Panc1 (cell line): ENCODE measurements at regions not wholly inside any gene's neighbourhood (a gene's known extent, or its start where the extent isn't known, plus 50 kb on each side); places are given as distances from the start of the nearest gene placed in this dataset.

Experiments
- ATAC-seq: fragments of 200-7000 bp; cut with Tn5 transposase; 2 replicates; pipeline ENCODE4 v1.9.1; 2020; ENCODE audit warnings: mild to moderate bottlenecking, moderate library complexity
- BruUV-seq: library from RNA; stranded (reverse); fragments of 400-500 nt; replicated peaks from 2 replicates; lab custom pipeline; 2021; lab: Mats Ljungman, UMichigan
- CTCF ChIA-PET: fragments of 300-600 bp; sonication (Branson Sonifier 250); formaldehyde crosslinking; loops from one replicate; lab custom pipeline; 2022; ENCODE audit warnings: antibody characterized with exemption; lab: Charles Lee
- POLR2A ChIA-PET: fragments of 300-600 bp; sonication (Branson Sonifier 250); formaldehyde crosslinking; loops from one replicate; lab custom pipeline; 2022; ENCODE audit warnings: antibody characterized with exemption; lab: Charles Lee
- DNase-seq: peaks from one replicate; pipeline ENCODE4 v3.0.0-alpha.2; 2010; ENCODE audit warnings: low read depth, low spot score
- H3K27ac ChIP-seq: 2 replicates; pipeline ENCODE4 v1.5.1; 2011; ENCODE audit warnings: mild to moderate bottlenecking, low read length, inconsistent platforms
- H3K27me3 ChIP-seq: fragments of 200-500 bp; sonication (Bioruptor generic); 2 replicates; pipeline ENCODE4 v1.6.0; 2014; ENCODE audit warnings: low read length, inconsistent platforms; ENCODE audit not compliant: control insufficient read depth, insufficient read depth
- H3K36me3 ChIP-seq: fragments of 200-500 bp; sonication (Bioruptor generic); 2 replicates; pipeline ENCODE4 v1.5.1; 2014; ENCODE audit warnings: inconsistent platforms, mild to moderate bottlenecking, low read length, moderate library complexity; ENCODE audit not compliant: control insufficient read depth, insufficient read depth
- H3K4me1 ChIP-seq: 2 replicates; pipeline ENCODE4 v1.5.1; 2011; ENCODE audit warnings: inconsistent platforms, mild to moderate bottlenecking, low read length, moderate library complexity; ENCODE audit not compliant: control insufficient read depth, insufficient read depth
- H3K4me3 ChIP-seq, 2 experiments: 2 replicates each; pipeline ENCODE4 v1.5.1; 2011 to 2012; ENCODE audit warnings: low read depth in 2 of 2, low read length in 2 of 2, mild to moderate bottlenecking in 2 of 2, inconsistent platforms in 1 of 2, moderate library complexity in 1 of 2
- H3K9me3 ChIP-seq: fragments of 200-500 bp; sonication (Bioruptor generic); 2 replicates; pipeline ENCODE4 v1.5.1; 2014; ENCODE audit warnings: low read depth, mild to moderate bottlenecking, inconsistent platforms, low read length, moderate library complexity; ENCODE audit not compliant: control insufficient read depth, insufficient read depth
- POLR2AphosphoS5 ChIP-seq: IDR thresholded peaks from 2 replicates; pipeline ENCODE4 v1.6.1; 2012; ENCODE audit warnings: mild to moderate bottlenecking, low read depth, low read length, moderate library complexity
- SIN3A ChIP-seq: IDR thresholded peaks from 2 replicates; pipeline ENCODE4 v1.6.1; 2012; ENCODE audit warnings: low read depth, mild to moderate bottlenecking, low read length, moderate library complexity, borderline replicate concordance; ENCODE audit not compliant: insufficient read depth
- TCF7L2 ChIP-seq: IDR thresholded peaks from 2 replicates; pipeline ENCODE4 v1.6.1; 2011; ENCODE audit warnings: mild to moderate bottlenecking, low read depth, low read length, inconsistent platforms
- in situ Hi-C: cut with HindIII; loops from 2 replicates; pipeline ENCODE4 v1.10.0; 2016; ENCODE audit warnings: low sequenced_read_pairs, low pct_unique_long_range_greater_than_20kb
- intact Hi-C: fragments of 100-400 bp; cut with micrococcal nuclease; formaldehyde crosslinking; loops from one replicate; pipeline ENCODE4 v1.10.0; 2022; ENCODE audit not compliant: unreplicated experiment
- TF ChIP-seq, protein P1 (sequence below), 2 experiments: IDR thresholded peaks; 2 replicates each; pipeline ENCODE4 v1.6.1; 2011 to 2012; ENCODE audit warnings: low read depth in 2 of 2, control low read depth in 1 of 2, low read length in 1 of 2, mild to moderate bottlenecking in 1 of 2, moderate library complexity in 1 of 2; ENCODE audit not compliant: insufficient read depth in 1 of 2
- TF ChIP-seq, protein P2 (sequence below): fragments of 450-650 bp; IDR thresholded peaks from 2 replicates; pipeline ENCODE4 v1.5.1; 2017; ENCODE audit warnings: mild to moderate bottlenecking

DNA sequence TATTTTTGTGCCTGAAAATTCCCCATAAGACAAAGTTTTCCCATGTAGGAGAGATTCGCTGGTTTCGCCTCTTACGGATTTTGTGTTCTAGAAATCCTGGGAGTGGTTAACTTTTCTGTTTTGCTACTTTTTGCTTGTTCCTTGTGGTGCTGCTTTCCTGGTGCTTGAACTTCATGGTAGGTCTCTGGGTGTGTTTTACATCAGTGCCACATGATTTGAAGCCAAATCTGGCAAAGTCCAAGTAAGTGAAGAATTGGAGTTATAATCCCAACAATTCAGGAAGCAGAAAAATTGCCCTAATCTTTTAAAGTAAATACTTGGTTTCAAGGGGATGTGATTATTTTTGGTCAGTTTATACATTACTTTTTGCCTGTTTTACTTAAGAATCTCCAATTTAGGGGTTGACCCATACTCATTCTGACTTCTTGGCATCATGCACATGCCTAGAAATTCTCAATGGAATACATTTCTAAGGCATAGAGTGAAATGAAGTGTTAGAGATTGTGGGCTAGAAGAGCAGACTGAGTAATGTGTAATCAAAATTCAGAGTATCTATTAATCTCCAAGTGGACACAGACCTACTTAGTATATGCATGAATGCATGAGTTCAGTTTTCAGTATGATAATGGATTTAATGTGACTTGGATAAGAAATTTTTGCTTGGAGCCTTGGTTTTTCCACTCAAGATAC is 189.7 kb downstream of the CSNK1G3 start:
- ChIA-PET CTCF (no interaction called here), POLR2A (no interaction called here)
- Histone ChIP-seq H3K4me1 (no peaks in the 10 kb centered on the region), H3K27me3 (no peaks in the 10 kb centered on the region), H3K36me3 (no peaks in the 10 kb centered on the region), H3K9me3 (peaks cover 22% of the 10 kb centered on the region), H3K27ac (peak overlapping the region; percentile 49; the same call in 1 of the 2 replicates), H3K4me3 (no peak overlapping the region)
- DNase-seq, result no peak
- in situ Hi-C loops (no loop called here), intact Hi-C loops (no loop called here)
- BruUV-seq, result no TSS peak
- no peak for TF ChIP-seq TCF7L2
- TF ChIP-seq, protein P1, sequence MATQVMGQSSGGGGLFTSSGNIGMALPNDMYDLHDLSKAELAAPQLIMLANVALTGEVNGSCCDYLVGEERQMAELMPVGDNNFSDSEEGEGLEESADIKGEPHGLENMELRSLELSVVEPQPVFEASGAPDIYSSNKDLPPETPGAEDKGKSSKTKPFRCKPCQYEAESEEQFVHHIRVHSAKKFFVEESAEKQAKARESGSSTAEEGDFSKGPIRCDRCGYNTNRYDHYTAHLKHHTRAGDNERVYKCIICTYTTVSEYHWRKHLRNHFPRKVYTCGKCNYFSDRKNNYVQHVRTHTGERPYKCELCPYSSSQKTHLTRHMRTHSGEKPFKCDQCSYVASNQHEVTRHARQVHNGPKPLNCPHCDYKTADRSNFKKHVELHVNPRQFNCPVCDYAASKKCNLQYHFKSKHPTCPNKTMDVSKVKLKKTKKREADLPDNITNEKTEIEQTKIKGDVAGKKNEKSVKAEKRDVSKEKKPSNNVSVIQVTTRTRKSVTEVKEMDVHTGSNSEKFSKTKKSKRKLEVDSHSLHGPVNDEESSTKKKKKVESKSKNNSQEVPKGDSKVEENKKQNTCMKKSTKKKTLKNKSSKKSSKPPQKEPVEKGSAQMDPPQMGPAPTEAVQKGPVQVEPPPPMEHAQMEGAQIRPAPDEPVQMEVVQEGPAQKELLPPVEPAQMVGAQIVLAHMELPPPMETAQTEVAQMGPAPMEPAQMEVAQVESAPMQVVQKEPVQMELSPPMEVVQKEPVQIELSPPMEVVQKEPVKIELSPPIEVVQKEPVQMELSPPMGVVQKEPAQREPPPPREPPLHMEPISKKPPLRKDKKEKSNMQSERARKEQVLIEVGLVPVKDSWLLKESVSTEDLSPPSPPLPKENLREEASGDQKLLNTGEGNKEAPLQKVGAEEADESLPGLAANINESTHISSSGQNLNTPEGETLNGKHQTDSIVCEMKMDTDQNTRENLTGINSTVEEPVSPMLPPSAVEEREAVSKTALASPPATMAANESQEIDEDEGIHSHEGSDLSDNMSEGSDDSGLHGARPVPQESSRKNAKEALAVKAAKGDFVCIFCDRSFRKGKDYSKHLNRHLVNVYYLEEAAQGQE (IDR thresholded peaks at IDR 0.05; ENCODE audit: insufficient read depth in 1 of 2, low read depth in 2 of 2, low read length in 1 of 2), result no peak
- TF ChIP-seq SIN3A, result no peak
- TF ChIP-seq, protein P2, sequence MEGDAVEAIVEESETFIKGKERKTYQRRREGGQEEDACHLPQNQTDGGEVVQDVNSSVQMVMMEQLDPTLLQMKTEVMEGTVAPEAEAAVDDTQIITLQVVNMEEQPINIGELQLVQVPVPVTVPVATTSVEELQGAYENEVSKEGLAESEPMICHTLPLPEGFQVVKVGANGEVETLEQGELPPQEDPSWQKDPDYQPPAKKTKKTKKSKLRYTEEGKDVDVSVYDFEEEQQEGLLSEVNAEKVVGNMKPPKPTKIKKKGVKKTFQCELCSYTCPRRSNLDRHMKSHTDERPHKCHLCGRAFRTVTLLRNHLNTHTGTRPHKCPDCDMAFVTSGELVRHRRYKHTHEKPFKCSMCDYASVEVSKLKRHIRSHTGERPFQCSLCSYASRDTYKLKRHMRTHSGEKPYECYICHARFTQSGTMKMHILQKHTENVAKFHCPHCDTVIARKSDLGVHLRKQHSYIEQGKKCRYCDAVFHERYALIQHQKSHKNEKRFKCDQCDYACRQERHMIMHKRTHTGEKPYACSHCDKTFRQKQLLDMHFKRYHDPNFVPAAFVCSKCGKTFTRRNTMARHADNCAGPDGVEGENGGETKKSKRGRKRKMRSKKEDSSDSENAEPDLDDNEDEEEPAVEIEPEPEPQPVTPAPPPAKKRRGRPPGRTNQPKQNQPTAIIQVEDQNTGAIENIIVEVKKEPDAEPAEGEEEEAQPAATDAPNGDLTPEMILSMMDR, result no peak
- TF ChIP-seq POLR2AphosphoS5, result no peak
- no peak for ATAC-seq

DNA sequence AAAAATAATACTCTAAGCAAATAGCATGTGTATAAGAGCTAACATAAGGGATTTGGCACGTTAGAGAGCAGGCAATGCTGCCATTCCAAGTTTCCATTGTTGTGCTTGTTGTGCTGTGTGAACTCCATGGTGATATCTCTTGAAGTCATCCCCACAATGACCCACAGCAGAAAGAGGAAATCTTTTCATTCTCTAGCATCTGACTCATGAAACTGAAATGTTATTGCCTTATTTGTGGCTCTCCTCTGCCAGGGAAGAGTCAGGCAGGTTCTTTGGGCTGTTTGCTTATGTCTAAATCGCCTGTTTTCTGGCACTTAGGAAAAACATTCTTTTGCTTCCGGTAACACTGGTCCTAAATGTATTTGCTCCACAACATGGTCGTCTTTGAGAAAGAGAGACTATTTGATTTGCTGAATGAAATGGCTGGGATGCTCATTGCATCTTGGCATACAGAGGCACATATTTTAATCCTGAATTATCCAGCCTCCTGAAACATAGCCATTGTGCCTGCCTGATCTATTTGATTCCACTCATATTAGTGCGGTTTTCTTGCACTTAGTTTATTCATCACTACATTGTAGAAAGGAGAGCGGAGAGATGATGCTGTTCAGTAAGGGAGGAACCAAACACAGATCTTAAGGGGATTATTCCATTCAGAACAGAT is 188.8 kb downstream of the CSNK1G3 start:
- TF ChIP-seq, protein P1 (IDR thresholded peaks at IDR 0.05; ENCODE audit: insufficient read depth in 1 of 2, low read depth in 2 of 2, low read length in 1 of 2), result no peak
- TF ChIP-seq TCF7L2 (no peak), POLR2AphosphoS5 (no peak), SIN3A (no peak)
- TF ChIP-seq, protein P2, result no peak
- in situ Hi-C loops (no loop called here), intact Hi-C loops (no loop called here)
- H3K9me3 ChIP-seq, result peaks cover 15% of the 10 kb centered on the region
- DNase-seq, result peak; percentile 63
- no peaks in the 10 kb centered on the region for H3K36me3 ChIP-seq
- H3K27ac ChIP-seq, result peak overlapping the region; percentile 49; the same call in 1 of the 2 replicates
- BruUV-seq, result no TSS peak
- ChIA-PET CTCF (no interaction called here), POLR2A (no interaction called here)
- peak; percentile 77 for ATAC-seq
- H3K4me3 ChIP-seq, result no peak overlapping the region
- H3K4me1 ChIP-seq, result no peaks in the 10 kb centered on the region
- no peaks in the 10 kb centered on the region for H3K27me3 ChIP-seq
